A673 (cell line): ENCODE measurements at regions not wholly inside any gene's neighbourhood (a gene's known extent, or its start where the extent isn't known, plus 50 kb on each side); places are given as distances from the start of the nearest gene placed in this dataset.

Experiments
- CTCF ChIP-seq: fragments of 300-800, 200-600 bp; sonication (generic); conservative IDR thresholded peaks from 2 replicates; pipeline ENCODE4 v1.5.1; 2017; ENCODE audit warnings: low read depth, mild to moderate bottlenecking, antibody characterized with exemption, low read length, moderate library complexity, mixed read lengths
- EZH2 ChIP-seq: fragments of 200-600 bp; sonication (generic); IDR thresholded peaks from 2 replicates; pipeline ENCODE4 v1.6.1; 2017; ENCODE audit warnings: borderline replicate concordance, low read depth, mild to moderate bottlenecking, mixed read lengths, antibody characterized with exemption, low read length; ENCODE audit not compliant: poor library complexity, severe bottlenecking

- TF ChIP-seq CTCF = no peak
- no peak for TF ChIP-seq EZH2
Measured at GRCh38 chr9:86655147-86655546, 292.2 kb downstream of the GAS1 start.
